ENCODE measurements at regions not wholly inside any gene's neighbourhood (a gene's known extent, or its start where the extent isn't known, plus 50 kb on each side); places are given as distances from the start of the nearest gene placed in this dataset.

- no peaks in the 10 kb centered on the region for H3K27me3 ChIP-seq
These were observed 96.0 kb upstream of the IKZF1 start for GRCh38 chr7:50208378-50208982.

GRCh38 chr7:50207686-50208255 is 96.7 kb upstream of the IKZF1 start:
- Histone ChIP-seq H3K9me3 (no peaks in the 10 kb centered on the region), H3K4me3 (no peak overlapping the region), H3K4me1 (no peaks in the 10 kb centered on the region), H3K36me3 (no peaks in the 10 kb centered on the region), H3K9ac (ENCODE audit: low read depth in 2 of 2, low read length in 2 of 2) (no peak overlapping the region), H3K27me3 (no peaks in the 10 kb centered on the region), H3K27ac (no peak overlapping the region)
- DNase-seq, result no peak
- intact Hi-C loops (cut with DNase I), result loop anchor here (5.0 to 10.0 kb wide), 3 partner anchors 207 to 955 kb away; no protein-coding TSS in a partner anchor
- TF ChIP-seq CTCF (IDR thresholded peaks at IDR 0.05), result no peak

More at GRCh38 chr7:50208378-50208982, 96.0 kb upstream of the IKZF1 start:
- Histone ChIP-seq H3K4me1 (no peaks in the 10 kb centered on the region), H3K36me3 (no peaks in the 10 kb centered on the region), H3K9me3 (no peaks in the 10 kb centered on the region), H3K4me3 (no peak overlapping the region), H3K27ac (no peak overlapping the region), H3K9ac (ENCODE audit: low read depth in 2 of 2, low read length in 2 of 2) (no peak overlapping the region)
- DNase-seq, result no peak
- TF ChIP-seq CTCF (IDR thresholded peaks at IDR 0.05), result no peak
- intact Hi-C loops (cut with DNase I), result loop anchor here (5.0 to 10.0 kb wide), 3 partner anchors 206 to 954 kb away; no protein-coding TSS in a partner anchor

GRCh38 chr7:50207251-50207564 is 97.3 kb upstream of the IKZF1 start:
- TF ChIP-seq CTCF (IDR thresholded peaks at IDR 0.05), result no peak

GRCh38 chr7:50206453-50207250 is 97.9 kb upstream of the IKZF1 start:
- TF ChIP-seq CTCF (IDR thresholded peaks at IDR 0.05), result no peak
- no peaks in the 10 kb centered on the region for H3K4me1 ChIP-seq
- no peaks in the 10 kb centered on the region for H3K27me3 ChIP-seq
- H3K9ac ChIP-seq (ENCODE audit: low read depth in 2 of 2, low read length in 2 of 2), result peak overlapping the region in 1 of 2 donors; percentile 12
- no peaks in the 10 kb centered on the region for H3K9me3 ChIP-seq
- no peak overlapping the region for H3K4me3 ChIP-seq
- intact Hi-C loops (cut with DNase I), result loop anchor here (5.0 to 10.0 kb wide), 3 partner anchors 208 to 956 kb away; no protein-coding TSS in a partner anchor
- H3K27ac ChIP-seq, result no peak overlapping the region
- no peak for DNase-seq
- no peaks in the 10 kb centered on the region for H3K36me3 ChIP-seq

More at GRCh38 chr7:50207251-50207564, 97.3 kb upstream of the IKZF1 start:
- Histone ChIP-seq H3K36me3 (no peaks in the 10 kb centered on the region), H3K9me3 (no peaks in the 10 kb centered on the region), H3K4me1 (no peaks in the 10 kb centered on the region), H3K4me3 (no peak overlapping the region), H3K9ac (ENCODE audit: low read depth in 2 of 2, low read length in 2 of 2) (peak overlapping the region in 1 of 2 donors; percentile 12), H3K27ac (no peak overlapping the region), H3K27me3 (no peaks in the 10 kb centered on the region)
- DNase-seq, result no peak
- intact Hi-C loops (cut with DNase I), result loop anchor here (5.0 to 10.0 kb wide), 3 partner anchors 208 to 955 kb away; no protein-coding TSS in a partner anchor

- no peaks in the 10 kb centered on the region for H3K36me3 ChIP-seq
- H3K9me3 ChIP-seq, result no peaks in the 10 kb centered on the region
- intact Hi-C loops (cut with DNase I), result loop anchor here (5.0 to 10.0 kb wide), 3 partner anchors 210 to 957 kb away; no protein-coding TSS in a partner anchor
- TF ChIP-seq CTCF (IDR thresholded peaks at IDR 0.05), result no peak
- DNase-seq, result no peak
- H3K9ac ChIP-seq (ENCODE audit: low read depth in 2 of 2, low read length in 2 of 2), result no peak overlapping the region
- no peaks in the 10 kb centered on the region for H3K27me3 ChIP-seq
- H3K4me3 ChIP-seq, result no peak overlapping the region
- H3K4me1 ChIP-seq, result no peaks in the 10 kb centered on the region
- no peak overlapping the region for H3K27ac ChIP-seq
These were observed 99.5 kb upstream of the IKZF1 start for GRCh38 chr7:50205011-50205410.

All from colonic mucosa (tissue), 4 donors.